ENCODE measurements at regions not wholly inside any gene's neighbourhood (a gene's known extent, or its start where the extent isn't known, plus 50 kb on each side); places are given as distances from the start of the nearest gene placed in this dataset.

- no peak for TF ChIP-seq EZH2 (IDR thresholded peaks at IDR 0.05; ENCODE audit: borderline replicate concordance, low read depth, low read length, severe bottlenecking)
- TF ChIP-seq, protein P1, sequence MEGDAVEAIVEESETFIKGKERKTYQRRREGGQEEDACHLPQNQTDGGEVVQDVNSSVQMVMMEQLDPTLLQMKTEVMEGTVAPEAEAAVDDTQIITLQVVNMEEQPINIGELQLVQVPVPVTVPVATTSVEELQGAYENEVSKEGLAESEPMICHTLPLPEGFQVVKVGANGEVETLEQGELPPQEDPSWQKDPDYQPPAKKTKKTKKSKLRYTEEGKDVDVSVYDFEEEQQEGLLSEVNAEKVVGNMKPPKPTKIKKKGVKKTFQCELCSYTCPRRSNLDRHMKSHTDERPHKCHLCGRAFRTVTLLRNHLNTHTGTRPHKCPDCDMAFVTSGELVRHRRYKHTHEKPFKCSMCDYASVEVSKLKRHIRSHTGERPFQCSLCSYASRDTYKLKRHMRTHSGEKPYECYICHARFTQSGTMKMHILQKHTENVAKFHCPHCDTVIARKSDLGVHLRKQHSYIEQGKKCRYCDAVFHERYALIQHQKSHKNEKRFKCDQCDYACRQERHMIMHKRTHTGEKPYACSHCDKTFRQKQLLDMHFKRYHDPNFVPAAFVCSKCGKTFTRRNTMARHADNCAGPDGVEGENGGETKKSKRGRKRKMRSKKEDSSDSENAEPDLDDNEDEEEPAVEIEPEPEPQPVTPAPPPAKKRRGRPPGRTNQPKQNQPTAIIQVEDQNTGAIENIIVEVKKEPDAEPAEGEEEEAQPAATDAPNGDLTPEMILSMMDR (IDR thresholded peaks at IDR 0.05; ENCODE audit: borderline replicate concordance, extremely low read depth, low read length, poor library complexity, severe bottlenecking), result no peak
Observed at GRCh38 chr1:101088431-101088830, 62.8 kb upstream of the DPH5 start.

All from DND-41 (cell line).